Chondrocyte (in vitro differentiated cells): ENCODE measurements at regions not wholly inside any gene's neighbourhood (a gene's known extent, or its start where the extent isn't known, plus 50 kb on each side); places are given as distances from the start of the nearest gene placed in this dataset.

Experiments
- DNase-seq: peaks from one replicate; pipeline ENCODE4 v3.0.0; 2021; ENCODE audit warnings: mixed read lengths, low spot score
- H3K27ac Mint-ChIP-seq: one replicate; pipeline ENCODE4 v1.8.0; 2021; ENCODE audit warnings: mild to moderate bottlenecking, moderate library complexity, mixed read lengths; ENCODE audit not compliant: unreplicated experiment
- H3K27me3 Mint-ChIP-seq: 2 replicates; pipeline ENCODE4 v1.8.0; 2021; ENCODE audit warnings: low read depth, mixed read lengths
- H3K36me3 Mint-ChIP-seq: 2 replicates; pipeline ENCODE4 v1.8.0; 2021; ENCODE audit warnings: low read depth, mixed read lengths
- H3K4me1 Mint-ChIP-seq: 2 replicates; pipeline ENCODE4 v1.8.0; 2021; ENCODE audit warnings: low read depth, mild to moderate bottlenecking, mixed read lengths
- H3K4me3 Mint-ChIP-seq: one replicate; pipeline ENCODE4 v1.8.0; 2021; ENCODE audit warnings: mild to moderate bottlenecking, moderate library complexity, mixed read lengths; ENCODE audit not compliant: unreplicated experiment
- H3K9me3 Mint-ChIP-seq: 2 replicates; pipeline ENCODE4 v1.8.0; 2021; ENCODE audit warnings: low read depth, mixed read lengths
- TF ChIP-seq, protein P1 (sequence below): fragments of 200-600 bp; sonication (generic); IDR thresholded peaks from 2 replicates; pipeline ENCODE4 v1.5.0; 2021; ENCODE audit warnings: antibody characterized with exemption, mild to moderate bottlenecking, moderate library complexity

DNA sequence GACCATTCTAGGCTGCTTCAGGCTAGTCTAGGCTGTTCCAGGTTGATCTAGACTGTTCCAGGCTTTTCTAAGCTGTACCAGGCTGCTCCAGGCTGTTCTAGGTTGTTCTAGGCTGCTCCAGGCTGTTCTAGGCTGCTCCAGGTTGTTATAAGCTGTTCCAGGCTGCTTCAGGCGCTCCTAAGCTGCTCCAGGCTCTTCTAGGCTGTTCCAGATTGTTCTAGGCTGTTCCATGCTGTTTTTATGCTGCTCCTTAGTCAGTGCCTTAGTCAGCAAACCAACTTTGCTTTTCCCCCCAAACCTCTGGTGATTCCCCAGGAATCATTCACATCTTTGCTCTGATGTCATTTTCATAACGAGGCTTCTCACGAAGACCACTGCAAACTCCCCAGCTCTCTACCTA, 171.4 kb upstream of the GALNT2 start:
- TF ChIP-seq, protein P1, sequence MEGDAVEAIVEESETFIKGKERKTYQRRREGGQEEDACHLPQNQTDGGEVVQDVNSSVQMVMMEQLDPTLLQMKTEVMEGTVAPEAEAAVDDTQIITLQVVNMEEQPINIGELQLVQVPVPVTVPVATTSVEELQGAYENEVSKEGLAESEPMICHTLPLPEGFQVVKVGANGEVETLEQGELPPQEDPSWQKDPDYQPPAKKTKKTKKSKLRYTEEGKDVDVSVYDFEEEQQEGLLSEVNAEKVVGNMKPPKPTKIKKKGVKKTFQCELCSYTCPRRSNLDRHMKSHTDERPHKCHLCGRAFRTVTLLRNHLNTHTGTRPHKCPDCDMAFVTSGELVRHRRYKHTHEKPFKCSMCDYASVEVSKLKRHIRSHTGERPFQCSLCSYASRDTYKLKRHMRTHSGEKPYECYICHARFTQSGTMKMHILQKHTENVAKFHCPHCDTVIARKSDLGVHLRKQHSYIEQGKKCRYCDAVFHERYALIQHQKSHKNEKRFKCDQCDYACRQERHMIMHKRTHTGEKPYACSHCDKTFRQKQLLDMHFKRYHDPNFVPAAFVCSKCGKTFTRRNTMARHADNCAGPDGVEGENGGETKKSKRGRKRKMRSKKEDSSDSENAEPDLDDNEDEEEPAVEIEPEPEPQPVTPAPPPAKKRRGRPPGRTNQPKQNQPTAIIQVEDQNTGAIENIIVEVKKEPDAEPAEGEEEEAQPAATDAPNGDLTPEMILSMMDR: no peak
- DNase-seq: no peak
- Mint-ChIP-seq H3K27ac (no peak overlapping the region), H3K4me3 (no peak overlapping the region), H3K4me1 (no peaks in the 10 kb centered on the region), H3K36me3 (peaks cover 1% of the 10 kb centered on the region), H3K27me3 (peaks cover 5% of the 10 kb centered on the region), H3K9me3 (peaks cover 10% of the 10 kb centered on the region)

DNA sequence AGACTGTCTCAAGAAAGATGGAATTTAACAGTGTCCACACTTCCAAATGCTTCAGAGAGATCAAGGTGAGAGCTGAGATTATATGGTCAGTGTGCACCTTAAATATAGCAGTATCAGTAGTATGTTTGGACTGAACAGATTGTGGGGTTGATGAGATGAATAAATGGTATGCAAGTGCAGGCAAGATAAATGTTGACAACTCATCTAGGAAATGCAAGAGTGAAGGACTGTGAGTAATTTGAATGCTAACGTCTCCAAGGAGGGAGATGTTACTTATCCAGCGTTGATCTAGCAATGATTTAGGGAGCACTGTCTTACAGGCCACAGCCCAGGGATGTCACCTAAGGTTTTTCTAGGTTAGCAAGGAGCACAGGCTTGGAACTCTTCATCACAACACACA, 170.7 kb upstream of the GALNT2 start:
- Mint-ChIP-seq H3K4me1 (no peaks in the 10 kb centered on the region), H3K4me3 (no peak overlapping the region), H3K36me3 (peaks cover 3% of the 10 kb centered on the region), H3K9me3 (peaks cover 11% of the 10 kb centered on the region), H3K27me3 (peaks cover 5% of the 10 kb centered on the region), H3K27ac (no peak overlapping the region)
- TF ChIP-seq, protein P1: no peak
- no peak for DNase-seq

DNA sequence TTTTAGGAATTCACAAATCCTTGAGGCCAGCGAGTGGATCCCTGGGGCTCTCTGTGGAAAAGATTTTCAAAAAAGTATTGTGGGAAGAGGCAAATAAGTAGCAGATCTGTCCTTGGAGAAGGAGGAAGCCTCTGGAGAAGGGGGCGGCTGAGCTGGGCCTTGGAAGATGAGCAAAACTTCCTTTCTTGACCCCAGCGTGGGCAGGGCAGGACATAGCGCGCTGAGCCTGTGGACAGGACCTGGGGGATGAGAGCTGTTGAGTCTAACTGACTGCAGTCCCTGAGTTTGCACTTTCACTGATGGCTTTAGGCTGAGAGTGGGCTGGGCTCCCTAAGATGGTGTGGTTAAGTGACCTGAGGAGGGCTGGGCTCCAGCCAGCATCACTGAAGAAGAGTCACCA, 170.2 kb upstream of the GALNT2 start:
- DNase-seq: no peak
- H3K27me3 Mint-ChIP-seq: peaks cover 9% of the 10 kb centered on the region
- H3K4me3 Mint-ChIP-seq: no peak overlapping the region
- H3K9me3 Mint-ChIP-seq: peaks cover 15% of the 10 kb centered on the region
- peaks cover 7% of the 10 kb centered on the region for H3K36me3 Mint-ChIP-seq
- H3K4me1 Mint-ChIP-seq: no peaks in the 10 kb centered on the region
- TF ChIP-seq, protein P1: no peak
- H3K27ac Mint-ChIP-seq: no peak overlapping the region

DNA sequence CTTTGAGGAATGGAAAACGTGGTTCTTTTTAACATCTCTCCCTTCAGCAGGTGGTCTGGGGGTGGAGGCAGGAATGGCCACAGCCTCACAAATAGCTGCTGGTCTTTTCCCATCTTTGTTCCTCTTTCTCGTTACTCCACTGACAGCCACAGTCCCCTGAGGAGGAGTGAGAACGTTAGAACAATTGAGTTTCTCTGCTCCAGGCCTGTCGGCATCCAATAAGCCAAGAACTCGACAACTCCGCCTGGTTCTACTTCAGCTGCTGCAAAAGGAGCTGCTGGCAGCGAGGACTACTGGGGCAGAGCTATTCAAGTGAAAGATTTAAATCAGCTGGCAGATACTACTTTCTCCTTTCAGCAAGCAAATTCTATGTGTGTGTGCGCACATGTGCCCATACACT, 169.5 kb upstream of the GALNT2 start:
- Mint-ChIP-seq H3K36me3 (peaks cover 7% of the 10 kb centered on the region), H3K4me1 (no peaks in the 10 kb centered on the region), H3K4me3 (no peak overlapping the region), H3K27me3 (peaks cover 8% of the 10 kb centered on the region), H3K9me3 (peaks cover 18% of the 10 kb centered on the region), H3K27ac (no peak overlapping the region)
- no peak for DNase-seq
- TF ChIP-seq, protein P1: no peak

DNA sequence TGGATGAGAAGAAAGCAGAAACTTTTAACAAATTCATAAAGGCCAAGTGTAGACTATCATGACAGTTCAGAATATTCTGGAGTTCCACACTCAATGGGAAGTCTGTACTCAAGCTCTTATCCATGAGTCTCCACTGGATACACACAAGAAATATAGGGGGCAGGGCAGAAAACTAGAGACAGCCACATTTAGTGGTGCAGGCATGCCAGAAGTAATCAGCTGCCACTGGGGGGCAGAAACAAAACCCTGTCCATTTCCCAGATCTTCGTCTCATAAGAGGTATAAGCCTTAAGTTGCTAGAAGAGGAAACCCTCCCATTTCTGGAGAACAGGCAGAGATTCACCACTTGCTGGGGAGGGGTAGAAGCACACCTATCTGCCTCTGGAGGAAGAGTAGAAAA, 166.8 kb upstream of the GALNT2 start:
- H3K27me3 Mint-ChIP-seq: peaks cover 16% of the 10 kb centered on the region
- H3K4me1 Mint-ChIP-seq: no peaks in the 10 kb centered on the region
- H3K9me3 Mint-ChIP-seq: peaks cover 22% of the 10 kb centered on the region
- DNase-seq: no peak
- no peak overlapping the region for H3K4me3 Mint-ChIP-seq
- no peak overlapping the region for H3K27ac Mint-ChIP-seq
- TF ChIP-seq, protein P1: no peak
- H3K36me3 Mint-ChIP-seq: peaks cover 8% of the 10 kb centered on the region
